Dermis blood vessel endothelial cell (primary cell): ENCODE measurements at regions not wholly inside any gene's neighbourhood (a gene's known extent, or its start where the extent isn't known, plus 50 kb on each side); places are given as distances from the start of the nearest gene placed in this dataset.

Experiments
- DNase-seq: peaks from one replicate; pipeline ENCODE4 v3.0.0; 2010

DNA sequence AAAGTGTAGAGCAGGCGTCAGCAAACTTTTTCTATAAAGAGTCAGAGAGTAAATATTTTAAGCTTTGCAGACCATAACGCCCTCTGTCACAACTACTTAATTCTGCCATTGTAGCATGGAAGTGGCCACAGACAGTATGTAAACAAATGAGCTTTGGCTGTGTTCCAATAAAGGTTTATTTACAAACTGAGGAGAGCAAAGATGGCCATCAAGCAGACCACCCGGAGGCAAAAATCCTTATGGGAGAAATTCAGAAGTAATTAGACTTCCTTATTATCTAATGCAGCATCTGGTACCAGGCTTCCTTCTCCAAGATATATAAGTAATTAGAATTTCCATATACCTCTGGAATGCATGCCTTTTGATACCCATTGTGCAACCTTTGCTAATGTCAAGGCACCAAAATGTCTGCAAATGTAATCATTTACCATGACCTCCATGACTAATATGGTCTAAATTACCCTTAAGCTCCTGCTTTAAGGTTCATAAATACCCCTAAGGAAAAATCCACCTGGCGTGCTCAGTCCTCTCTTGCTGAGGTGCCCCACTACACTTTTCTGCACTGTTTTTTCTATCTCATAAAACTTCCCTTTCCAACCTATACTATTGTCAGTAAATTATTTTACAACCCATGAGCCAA, 377.8 kb downstream of the MATN1 start:
- DNase-seq: no peak

DNA sequence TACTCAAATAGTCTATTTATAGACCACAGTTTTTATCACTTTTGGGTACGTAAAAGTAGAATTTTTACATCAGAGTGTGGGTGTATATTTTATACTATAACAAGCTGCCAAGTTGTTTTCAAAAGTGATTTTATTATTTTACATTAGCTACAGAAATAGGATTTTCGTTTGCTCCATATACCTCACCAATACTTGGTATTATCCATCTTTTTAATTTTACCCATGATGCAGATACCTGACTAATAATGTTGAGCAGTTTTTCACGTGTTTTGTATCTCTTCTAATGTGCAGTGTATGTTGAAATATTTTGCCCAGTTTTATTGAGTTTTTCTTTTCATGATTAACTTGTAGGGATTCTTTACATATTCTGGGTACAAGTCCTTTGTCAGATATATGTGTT, 379.8 kb downstream of the MATN1 start:
- DNase-seq: no peak

- DNase-seq: no peak
Observed at GRCh38 chr1:30342535-30343141, 380.7 kb downstream of the MATN1 start.

- DNase-seq: no peak
Observed at GRCh38 chr1:30340934-30341333, 382.5 kb downstream of the MATN1 start.

DNA sequence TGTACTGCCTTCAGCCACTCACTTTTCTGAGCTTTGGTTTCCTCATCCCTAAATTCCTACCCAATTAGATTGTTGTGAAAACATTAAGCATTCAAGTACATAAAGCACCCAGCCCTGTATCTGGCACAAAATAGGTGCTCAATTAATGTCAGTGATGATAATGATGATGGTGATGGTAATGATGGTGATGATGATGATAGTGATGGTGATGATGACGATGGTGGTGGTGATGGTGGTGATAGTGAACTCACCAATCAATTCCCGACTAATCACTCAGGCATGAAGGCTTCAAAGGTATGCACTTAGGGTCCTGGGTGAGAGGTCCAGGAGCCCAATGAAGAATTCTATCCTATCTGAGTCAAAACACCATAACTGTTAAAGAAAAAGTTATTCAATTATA, 383.5 kb downstream of the MATN1 start:
- DNase-seq: no peak

DNA sequence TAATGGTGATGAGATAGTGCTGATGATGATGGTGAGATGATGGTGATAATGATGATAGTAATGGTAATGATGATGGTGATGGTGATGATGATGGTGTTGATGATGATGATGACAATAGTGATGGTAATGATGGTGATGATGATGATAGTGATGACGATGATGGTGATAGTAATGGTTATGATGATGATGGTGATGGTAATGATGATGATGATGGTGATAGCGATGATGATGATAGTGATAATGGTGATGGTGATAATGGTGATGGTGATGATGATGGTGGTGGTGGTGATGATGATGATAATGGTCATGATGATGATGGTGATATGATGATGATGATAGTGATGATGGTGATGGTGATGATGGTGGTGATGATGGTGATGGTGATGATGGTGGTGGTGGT, 384.6 kb downstream of the MATN1 start:
- DNase-seq: no peak

GRCh38 chr1:30337324-30337620, 386.1 kb downstream of the MATN1 start:
- no peak for DNase-seq

- DNase-seq: no peak
Observed at GRCh38 chr1:30336550-30337323, 386.6 kb downstream of the MATN1 start.

GRCh38 chr1:30335997-30336390, 387.4 kb downstream of the MATN1 start:
- no peak for DNase-seq

DNA sequence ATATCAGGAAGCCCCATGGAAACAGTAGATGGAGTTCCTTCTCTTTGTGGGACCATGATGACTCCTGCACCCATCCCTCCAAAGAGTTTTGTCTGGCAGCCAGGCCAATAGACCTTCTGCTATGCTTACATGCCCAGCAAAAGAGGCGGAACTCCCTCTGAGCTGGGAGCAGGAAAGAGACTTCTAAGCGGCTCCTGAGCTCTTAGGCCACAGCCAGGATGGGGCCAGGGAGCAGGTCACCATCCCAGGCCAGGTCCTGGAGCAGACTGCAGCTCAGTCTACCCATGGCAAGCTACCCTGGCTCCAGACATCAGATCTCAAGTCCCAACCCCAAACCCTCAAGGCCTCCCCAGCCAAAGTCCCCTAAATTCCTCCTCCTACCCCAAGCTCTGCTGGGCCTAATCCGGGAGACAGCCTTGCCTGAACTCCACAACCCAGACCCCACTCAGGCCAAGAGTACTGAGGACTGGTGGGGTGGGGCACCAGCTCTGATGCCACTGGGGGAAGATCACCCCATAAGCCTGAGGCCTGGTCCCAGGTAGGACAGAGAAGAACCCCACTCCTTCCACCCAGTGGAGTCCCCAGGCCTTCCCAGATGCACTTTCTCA, 387.9 kb downstream of the MATN1 start:
- no peak for DNase-seq

- no peak for DNase-seq
Observed at GRCh38 chr1:30334767-30335166, 388.6 kb downstream of the MATN1 start.

- no peak for DNase-seq
Observed at GRCh38 chr1:30332116-30333094, 391.0 kb downstream of the MATN1 start.

DNA sequence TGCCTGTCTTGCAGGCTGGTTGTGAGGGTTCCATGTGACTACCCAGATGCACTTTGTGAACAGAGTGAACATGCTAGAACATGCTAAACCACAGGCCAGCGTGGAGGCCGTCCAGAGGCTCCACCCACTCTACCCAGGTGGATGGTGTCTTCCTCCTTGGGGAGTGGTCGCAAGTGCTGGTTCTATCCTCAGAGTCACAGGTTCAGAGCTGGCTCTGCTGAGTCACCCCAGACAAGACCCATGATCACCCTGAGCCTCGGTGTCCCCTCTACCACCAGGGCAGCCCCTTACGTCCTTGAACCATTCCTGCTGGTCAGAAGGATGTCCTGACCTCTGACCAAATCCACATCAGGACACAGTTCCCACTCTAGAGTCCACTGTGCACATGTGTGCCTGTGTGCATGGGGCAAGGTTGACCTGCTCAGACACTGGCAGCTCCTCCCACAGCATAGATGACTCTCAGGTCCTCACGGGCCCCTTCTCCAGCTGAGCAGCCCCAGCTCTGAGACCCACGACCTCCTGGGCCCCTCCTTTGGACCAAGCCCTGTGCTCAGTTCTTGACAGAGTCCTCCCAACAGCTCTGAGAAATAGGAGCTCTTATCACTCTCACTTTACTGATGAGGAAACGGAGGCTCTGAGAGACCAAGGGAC, 391.8 kb downstream of the MATN1 start:
- no peak for DNase-seq

GRCh38 chr1:30330644-30331043, 392.7 kb downstream of the MATN1 start:
- DNase-seq: no peak

DNA sequence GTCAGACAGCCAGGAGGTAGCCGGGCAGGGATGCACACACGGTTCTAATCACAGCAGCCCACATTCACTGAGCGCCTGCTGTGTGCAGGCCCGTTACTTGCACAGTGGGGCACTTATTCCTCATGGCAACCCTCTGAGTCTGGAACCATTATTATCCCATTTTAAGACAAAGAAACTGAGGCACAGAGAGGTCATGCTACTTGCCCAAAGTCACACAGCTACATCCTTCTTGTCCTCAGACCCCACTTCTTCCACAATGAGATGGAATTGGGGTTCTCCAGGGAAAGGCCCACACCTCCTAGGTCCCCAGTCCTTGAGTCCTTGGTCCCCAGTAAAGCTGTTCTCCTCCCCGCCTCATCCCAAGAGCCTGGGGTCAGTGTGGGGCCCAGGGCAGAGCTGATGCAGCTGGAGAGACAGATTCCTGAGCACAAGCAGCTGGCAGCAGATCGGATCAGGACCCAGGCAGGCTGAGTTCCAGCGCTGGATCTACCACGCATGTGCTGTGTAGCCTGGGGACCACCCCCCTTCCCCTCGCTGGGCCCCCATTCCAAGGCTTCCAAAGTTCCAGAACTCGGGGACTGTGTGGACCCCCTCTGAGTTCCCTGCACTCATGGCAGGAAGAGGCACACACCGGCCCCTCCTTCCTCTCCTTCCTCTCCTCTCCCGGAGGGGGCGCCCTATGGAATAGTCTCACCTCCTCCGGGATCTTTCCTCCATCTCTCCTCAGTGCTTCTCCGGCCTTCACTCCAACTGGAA, 393.4 kb downstream of the MATN1 start:
- no peak for DNase-seq

- DNase-seq: no peak
Observed at GRCh38 chr1:30329263-30329753, 394.1 kb downstream of the MATN1 start.

DNA sequence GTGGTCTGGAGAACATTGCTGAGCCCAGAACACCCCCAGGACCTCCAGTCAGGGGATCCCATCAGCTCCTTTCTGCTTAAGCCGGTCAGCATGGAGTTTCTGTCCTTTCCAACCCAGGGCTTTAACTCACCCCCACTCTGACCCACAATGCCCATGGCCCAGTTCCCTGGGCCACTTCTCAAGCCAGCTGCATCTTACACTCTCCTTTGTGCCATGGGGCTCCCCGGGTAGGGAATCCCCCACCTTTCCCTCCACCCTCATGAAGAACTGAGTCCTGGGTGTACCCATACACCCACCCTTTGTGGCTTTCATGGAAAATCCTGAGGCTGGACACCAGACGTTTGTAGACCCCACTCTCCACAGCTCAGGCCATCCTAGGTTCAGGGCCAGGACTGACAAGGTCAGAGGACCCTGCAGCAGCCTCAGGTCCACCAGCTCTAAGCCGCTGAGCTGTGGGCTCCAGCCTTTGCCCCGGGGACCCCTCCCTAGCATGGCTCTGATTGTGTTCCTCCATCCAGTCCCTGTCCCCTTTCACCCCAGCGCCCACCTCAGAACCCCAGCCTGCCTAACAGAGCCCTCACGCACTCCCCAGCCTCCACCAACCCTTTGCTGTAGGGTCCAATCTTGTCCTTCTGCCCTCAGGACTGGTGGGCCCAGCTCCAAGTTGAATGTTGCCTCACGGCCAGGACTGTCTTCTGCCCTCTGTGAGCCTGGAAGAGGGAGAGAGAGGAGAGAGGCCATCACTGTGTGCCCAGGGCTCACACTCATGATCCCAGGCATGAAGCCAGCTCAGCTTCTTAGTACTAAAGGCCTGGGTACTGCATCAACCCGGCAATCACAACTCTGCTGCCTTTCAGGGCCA, 394.8 kb downstream of the MATN1 start:
- DNase-seq: no peak

DNA sequence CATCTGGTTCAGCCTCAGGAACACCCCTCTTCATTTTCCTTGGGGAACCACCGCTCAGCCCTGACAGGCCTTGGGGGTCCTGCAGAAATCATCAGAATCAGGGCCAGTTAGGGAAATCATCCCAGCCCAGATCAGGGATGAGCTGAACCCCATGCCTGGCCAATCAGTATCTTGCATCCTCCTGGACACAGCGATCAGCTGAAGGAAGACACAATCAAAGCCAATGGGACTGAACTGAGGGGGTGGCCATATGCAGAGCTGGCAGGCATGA, 395.4 kb downstream of the MATN1 start:
- DNase-seq: no peak

- DNase-seq: no peak
Observed at GRCh38 chr1:30327370-30328099, 395.9 kb downstream of the MATN1 start.

DNA sequence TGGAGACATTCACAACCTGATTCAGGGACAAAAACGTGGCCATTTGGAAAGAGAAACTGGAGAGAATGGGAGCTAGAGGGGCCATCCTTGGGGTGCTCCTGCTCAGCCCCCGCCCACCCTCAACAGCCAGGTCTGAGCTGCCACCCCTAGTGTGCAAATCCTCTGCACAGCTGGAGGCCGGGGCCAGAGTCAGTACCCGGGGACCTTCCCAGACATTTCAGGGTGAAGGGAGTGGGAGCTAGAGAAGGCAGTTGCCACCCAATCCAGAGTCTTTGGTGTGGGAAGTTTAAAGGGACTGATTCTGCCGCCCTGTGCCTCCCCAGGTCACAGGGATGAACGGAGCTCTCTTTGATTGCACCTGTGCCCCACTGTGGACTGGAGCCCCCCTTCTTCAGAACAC, 397.4 kb downstream of the MATN1 start:
- no peak for DNase-seq
